Breast epithelium (tissue), 4 donors: ENCODE measurements at regions not wholly inside any gene's neighbourhood (a gene's known extent, or its start where the extent isn't known, plus 50 kb on each side); places are given as distances from the start of the nearest gene placed in this dataset.

Experiments used
- DNase-seq, 2 donors: peaks; one replicate each; pipeline ENCODE4 v3.0.0-alpha.2; 2019; ENCODE audit warnings: low spot score in 2 of 2
- H3K27ac ChIP-seq, 2 donors: fragments of 200-600 bp; sonication (generic) in 1 of 2; one replicate each; pipeline ENCODE4 v1.5.1; 2016 to 2019; ENCODE audit warnings: mild to moderate bottlenecking in 1 of 2
- H3K27me3 ChIP-seq, 2 donors: fragments of 200-600 bp; sonication (generic) in 1 of 2; one replicate each; pipeline versions ENCODE4 v1.5.1 to v1.6.0; 2017 to 2019; ENCODE audit warnings: control low read depth in 1 of 2, mild to moderate bottlenecking in 1 of 2
- H3K36me3 ChIP-seq: fragments of 200-600 bp; one replicate; pipeline ENCODE4 v1.5.1; 2019
- H3K4me1 ChIP-seq, 2 donors: fragments of 200-600 bp; sonication (generic); one replicate each; pipeline ENCODE4 v1.5.1; 2016 to 2019; ENCODE audit warnings: control low read depth in 1 of 2
- H3K4me3 ChIP-seq, 3 donors: fragments of 200-600 bp; sonication (generic); 1 replicate in 2 of 3; 2 replicates in 1 of 3; pipeline ENCODE4 v1.5.1; 2016 to 2019; ENCODE audit warnings: mild to moderate bottlenecking in 3 of 3, moderate library complexity in 2 of 3
- H3K9me3 ChIP-seq, 2 donors: fragments of 200-600 bp; sonication (generic) in 1 of 2; one replicate each; pipeline ENCODE4 v1.5.1; 2016 to 2019; ENCODE audit warnings: control low read depth in 1 of 2
- CTCF ChIP-seq, 3 donors: fragments of 450-650 bp; IDR thresholded peaks; one replicate each; pipeline ENCODE4 v1.5.1; 2016 to 2017; ENCODE audit warnings: antibody characterized with exemption in 3 of 3, mild to moderate bottlenecking in 3 of 3, moderate library complexity in 3 of 3
- POLR2A ChIP-seq: fragments of 450-650 bp; IDR thresholded peaks from one replicate; pipeline ENCODE4 v1.6.1; 2016; ENCODE audit warnings: antibody characterized with exemption, mild to moderate bottlenecking, moderate library complexity
- POLR2AphosphoS5 ChIP-seq, 3 donors: sonication (generic); formaldehyde crosslinking; IDR thresholded peaks; one replicate each; pipeline ENCODE4 v1.6.1; 2017; ENCODE audit warnings: antibody characterized with exemption in 3 of 3
- intact Hi-C: fragments of 100-400 bp; cut with DNase I; formaldehyde crosslinking; loops from one replicate; pipeline ENCODE4 v1.15.1; 2023; ENCODE audit warnings: low total_unique reads

- TF ChIP-seq CTCF (IDR thresholded peaks at IDR 0.05) (no peak), POLR2A (no peak), POLR2AphosphoS5 (IDR thresholded peaks at IDR 0.05) (no peak)
- DNase-seq, result no peak
- H3K9me3 ChIP-seq, result no peaks in the 10 kb centered on the region
- H3K4me3 ChIP-seq, result no peak overlapping the region
- H3K27ac ChIP-seq, result no peak overlapping the region
- no peaks in the 10 kb centered on the region for H3K27me3 ChIP-seq
- H3K4me1 ChIP-seq, result no peaks in the 10 kb centered on the region
- H3K36me3 ChIP-seq, result no peaks in the 10 kb centered on the region
- intact Hi-C loops, result no loop called here
These were observed 83.4 kb upstream of the UCN3 start for GRCh38 chr10:5281356-5281755.

GRCh38 chr10:5282137-5282536 is 82.6 kb upstream of the UCN3 start:
- H3K36me3 ChIP-seq, result no peaks in the 10 kb centered on the region
- no peak overlapping the region for H3K27ac ChIP-seq
- intact Hi-C loops, result no loop called here
- H3K4me1 ChIP-seq, result no peaks in the 10 kb centered on the region
- TF ChIP-seq POLR2A (no peak), POLR2AphosphoS5 (IDR thresholded peaks at IDR 0.05) (no peak), CTCF (IDR thresholded peaks at IDR 0.05) (no peak)
- no peak for DNase-seq
- no peak overlapping the region for H3K4me3 ChIP-seq
- no peaks in the 10 kb centered on the region for H3K9me3 ChIP-seq
- H3K27me3 ChIP-seq, result no peaks in the 10 kb centered on the region

- intact Hi-C loops, result no loop called here
- no peak for TF ChIP-seq POLR2A
- peak; percentile 34 to 68 (median 56) for TF ChIP-seq CTCF (IDR thresholded peaks at IDR 0.05)
- no peak for TF ChIP-seq POLR2AphosphoS5 (IDR thresholded peaks at IDR 0.05)
- no peaks in the 10 kb centered on the region for H3K9me3 ChIP-seq
- H3K27me3 ChIP-seq, result no peaks in the 10 kb centered on the region
- H3K27ac ChIP-seq, result no peak overlapping the region
- H3K4me1 ChIP-seq, result no peaks in the 10 kb centered on the region
- H3K4me3 ChIP-seq, result no peak overlapping the region
- H3K36me3 ChIP-seq, result no peaks in the 10 kb centered on the region
- peak in 1 of 2 donors; percentile 23 for DNase-seq
These were observed 81.2 kb upstream of the UCN3 start for GRCh38 chr10:5283305-5284158.

GRCh38 chr10:5284311-5285057 is 80.3 kb upstream of the UCN3 start:
- Histone ChIP-seq H3K27ac (no peak overlapping the region), H3K4me3 (no peak overlapping the region), H3K4me1 (no peaks in the 10 kb centered on the region), H3K9me3 (no peaks in the 10 kb centered on the region), H3K36me3 (no peaks in the 10 kb centered on the region), H3K27me3 (no peaks in the 10 kb centered on the region)
- intact Hi-C loops, result no loop called here
- TF ChIP-seq CTCF (IDR thresholded peaks at IDR 0.05), result no peak
- no peak for TF ChIP-seq POLR2A
- no peak for TF ChIP-seq POLR2AphosphoS5 (IDR thresholded peaks at IDR 0.05)
- DNase-seq, result no peak

GRCh38 chr10:5285186-5285585 is 79.6 kb upstream of the UCN3 start:
- intact Hi-C loops, result no loop called here
- H3K27ac ChIP-seq, result no peak overlapping the region

More at GRCh38 chr10:5285186-5285585, 79.6 kb upstream of the UCN3 start:
- Histone ChIP-seq H3K36me3 (no peaks in the 10 kb centered on the region), H3K27me3 (no peaks in the 10 kb centered on the region), H3K4me3 (no peak overlapping the region), H3K9me3 (no peaks in the 10 kb centered on the region), H3K4me1 (no peaks in the 10 kb centered on the region)
- no peak for DNase-seq
- no peak for TF ChIP-seq CTCF (IDR thresholded peaks at IDR 0.05)
- no peak for TF ChIP-seq POLR2A
- no peak for TF ChIP-seq POLR2AphosphoS5 (IDR thresholded peaks at IDR 0.05)
